NB4 (cell line): ENCODE measurements at regions not wholly inside any gene's neighbourhood (a gene's known extent, or its start where the extent isn't known, plus 50 kb on each side); places are given as distances from the start of the nearest gene placed in this dataset.

Source experiments
- DNase-seq: peaks from one replicate; pipeline ENCODE4 v3.0.0; 2010; ENCODE audit warnings: low read depth
- H3K4me3 ChIP-seq: one replicate; pipeline ENCODE4 v1.5.1; 2011; ENCODE audit warnings: mild to moderate bottlenecking, low read depth, low read length, moderate library complexity
- MYC ChIP-seq: IDR thresholded peaks from 2 replicates; pipeline ENCODE4 v1.6.1; 2011; ENCODE audit warnings: low read depth, low read length
- POLR2A ChIP-seq: IDR thresholded peaks from 2 replicates; pipeline ENCODE4 v1.6.1; 2011; ENCODE audit warnings: mild to moderate bottlenecking; ENCODE audit not compliant: insufficient read length; ENCODE audit errors: extremely low read depth
- TF ChIP-seq, protein P1 (sequence below): IDR thresholded peaks from one replicate; pipeline ENCODE4 v1.5.1; 2012; ENCODE audit warnings: low read depth, low read length
- TF ChIP-seq, protein P2 (sequence below): IDR thresholded peaks from 2 replicates; pipeline ENCODE4 v1.6.1; 2011; ENCODE audit warnings: low read depth, low read length

DNA sequence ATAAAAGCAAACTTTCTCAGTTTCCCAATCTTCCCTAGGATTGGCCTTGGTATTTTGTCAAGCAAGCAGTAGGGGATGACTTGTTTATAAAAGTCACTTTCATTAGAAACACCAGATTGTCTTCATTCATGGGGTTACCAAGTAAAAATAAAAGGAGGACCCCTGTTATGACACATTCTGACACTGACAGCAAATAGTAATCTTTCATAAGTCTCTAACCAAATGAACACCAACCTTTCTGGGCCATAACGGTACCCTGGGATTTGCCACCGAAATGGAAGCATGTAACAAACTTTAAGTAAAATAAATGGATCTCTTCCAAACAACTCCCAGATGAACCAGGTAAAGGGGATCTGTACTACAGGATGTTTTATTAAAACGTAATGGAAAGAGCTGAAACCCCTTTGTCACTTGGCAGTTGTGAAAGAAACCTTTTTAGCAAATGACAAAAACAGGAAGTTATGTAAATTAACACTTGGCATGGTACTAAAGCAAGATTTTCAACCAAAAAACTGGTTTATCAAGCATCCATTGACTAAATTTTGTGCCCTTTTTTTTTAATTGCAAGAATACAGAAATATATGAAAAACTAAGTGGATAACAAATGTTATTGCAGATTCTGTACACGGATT lies 335.6 kb downstream of the RBM26 start:
- no peak overlapping the region for H3K4me3 ChIP-seq
- TF ChIP-seq, protein P1, sequence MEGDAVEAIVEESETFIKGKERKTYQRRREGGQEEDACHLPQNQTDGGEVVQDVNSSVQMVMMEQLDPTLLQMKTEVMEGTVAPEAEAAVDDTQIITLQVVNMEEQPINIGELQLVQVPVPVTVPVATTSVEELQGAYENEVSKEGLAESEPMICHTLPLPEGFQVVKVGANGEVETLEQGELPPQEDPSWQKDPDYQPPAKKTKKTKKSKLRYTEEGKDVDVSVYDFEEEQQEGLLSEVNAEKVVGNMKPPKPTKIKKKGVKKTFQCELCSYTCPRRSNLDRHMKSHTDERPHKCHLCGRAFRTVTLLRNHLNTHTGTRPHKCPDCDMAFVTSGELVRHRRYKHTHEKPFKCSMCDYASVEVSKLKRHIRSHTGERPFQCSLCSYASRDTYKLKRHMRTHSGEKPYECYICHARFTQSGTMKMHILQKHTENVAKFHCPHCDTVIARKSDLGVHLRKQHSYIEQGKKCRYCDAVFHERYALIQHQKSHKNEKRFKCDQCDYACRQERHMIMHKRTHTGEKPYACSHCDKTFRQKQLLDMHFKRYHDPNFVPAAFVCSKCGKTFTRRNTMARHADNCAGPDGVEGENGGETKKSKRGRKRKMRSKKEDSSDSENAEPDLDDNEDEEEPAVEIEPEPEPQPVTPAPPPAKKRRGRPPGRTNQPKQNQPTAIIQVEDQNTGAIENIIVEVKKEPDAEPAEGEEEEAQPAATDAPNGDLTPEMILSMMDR, result no peak
- TF ChIP-seq, protein P2, sequence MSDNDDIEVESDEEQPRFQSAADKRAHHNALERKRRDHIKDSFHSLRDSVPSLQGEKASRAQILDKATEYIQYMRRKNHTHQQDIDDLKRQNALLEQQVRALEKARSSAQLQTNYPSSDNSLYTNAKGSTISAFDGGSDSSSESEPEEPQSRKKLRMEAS, result no peak
- TF ChIP-seq MYC (no peak), POLR2A (no peak)
- DNase-seq, result peak; percentile 36

DNA sequence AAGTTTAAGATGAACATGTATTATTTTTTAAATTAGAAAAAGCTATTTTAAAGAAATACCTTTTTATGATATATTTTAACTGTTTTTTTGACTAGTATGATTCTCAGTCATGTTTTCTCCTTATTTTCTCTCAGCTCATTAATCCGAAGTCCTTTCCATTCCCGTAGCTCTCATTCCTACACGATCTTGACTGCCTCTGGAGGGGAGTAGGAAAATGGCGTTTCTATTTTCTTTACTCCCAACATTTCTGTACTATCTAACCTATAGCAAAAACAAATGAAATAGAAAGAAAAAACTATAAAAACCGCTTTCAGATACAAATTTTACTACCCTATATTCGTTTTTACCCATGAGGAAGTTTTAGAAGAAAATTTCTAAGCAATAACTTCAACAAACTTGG lies 343.8 kb downstream of the RBM26 start:
- TF ChIP-seq, protein P1, result no peak
- TF ChIP-seq, protein P2, result no peak
- TF ChIP-seq POLR2A (no peak), MYC (no peak)
- no peak overlapping the region for H3K4me3 ChIP-seq
- no peak for DNase-seq

DNA sequence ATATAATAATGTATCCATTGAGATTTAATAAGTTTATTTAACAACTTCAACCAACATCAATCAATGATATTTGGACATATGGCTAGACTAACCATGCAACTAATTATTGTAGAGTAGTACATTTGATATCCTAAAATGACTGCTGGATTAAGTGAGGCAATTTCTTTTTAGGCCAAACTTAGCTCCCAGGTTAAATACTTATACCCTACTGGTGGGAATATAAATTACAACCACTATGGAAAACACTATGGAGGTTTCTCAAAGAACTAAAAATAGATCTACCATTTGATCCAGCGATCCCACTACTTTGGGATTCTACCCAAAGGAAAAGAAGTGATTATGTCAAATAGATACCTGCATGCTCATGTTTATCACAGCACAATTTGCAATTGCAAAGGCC lies 345.8 kb downstream of the RBM26 start:
- H3K4me3 ChIP-seq, result no peak overlapping the region
- TF ChIP-seq POLR2A, result no peak
- no peak for DNase-seq

DNA sequence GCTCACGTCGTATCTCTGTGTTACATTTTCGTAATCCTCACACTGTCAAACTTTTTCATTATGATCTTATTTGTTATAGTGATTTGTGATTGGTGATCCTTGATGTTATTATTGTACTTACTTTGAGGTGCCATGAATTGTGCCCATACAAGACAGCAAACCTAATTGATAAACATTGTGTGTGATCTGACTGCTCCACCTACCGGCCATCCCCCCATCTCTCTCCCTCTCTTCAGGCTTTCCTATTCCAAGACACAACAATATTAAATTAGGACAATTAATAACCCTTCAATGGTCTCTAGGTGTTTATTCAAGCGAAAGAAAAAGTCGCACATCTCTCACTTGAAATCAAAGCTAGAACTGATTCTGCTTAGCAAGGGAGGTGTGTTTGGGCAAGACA lies 349.3 kb downstream of the RBM26 start:
- no peak for TF ChIP-seq POLR2A
- DNase-seq, result no peak
- H3K4me3 ChIP-seq, result no peak overlapping the region

DNA sequence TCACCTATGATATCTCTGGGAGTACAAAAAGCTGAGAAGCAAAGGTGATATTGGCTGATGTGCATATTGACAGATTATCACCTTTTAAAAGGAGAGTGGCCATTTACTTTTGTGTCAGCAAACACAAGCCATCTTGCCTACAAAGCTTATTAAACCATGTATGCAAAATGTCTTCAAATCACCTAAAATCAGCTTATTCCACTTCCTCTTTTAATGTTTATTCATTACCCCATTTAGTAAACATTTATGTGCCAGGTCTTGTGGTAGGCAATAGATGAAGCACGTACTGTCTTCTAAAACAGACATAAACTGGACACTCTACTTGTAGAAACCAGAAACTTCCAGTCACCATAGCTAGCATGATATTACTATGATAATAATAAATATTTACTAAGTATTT lies 354.6 kb downstream of the RBM26 start:
- H3K4me3 ChIP-seq, result no peak overlapping the region
- TF ChIP-seq MYC (no peak), POLR2A (no peak)
- TF ChIP-seq, protein P2, result no peak
- TF ChIP-seq, protein P1, result no peak
- DNase-seq, result no peak

DNA sequence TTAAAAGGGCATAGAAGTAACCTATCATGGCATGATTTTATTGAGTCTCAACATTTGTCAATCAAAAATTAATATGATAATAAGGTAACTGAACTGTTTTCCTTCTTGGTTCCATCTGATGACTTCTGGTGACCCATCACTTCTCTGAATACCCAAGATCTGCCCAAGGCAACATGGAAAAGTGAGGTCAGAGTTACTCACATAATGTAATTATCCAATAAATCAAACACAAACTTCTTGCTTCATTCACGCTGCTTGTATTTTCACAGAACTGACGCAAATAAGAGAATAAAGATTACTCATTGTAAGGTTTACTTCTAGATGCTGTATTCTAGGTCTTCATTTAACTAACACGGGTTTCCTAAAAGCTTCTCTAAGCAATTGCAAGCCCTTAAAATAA lies 361.6 kb downstream of the RBM26 start:
- H3K4me3 ChIP-seq, result no peak overlapping the region
- no peak for DNase-seq

More for the DNA sequence above, 361.6 kb downstream of the RBM26 start:
- TF ChIP-seq POLR2A (no peak), MYC (no peak)
- TF ChIP-seq, protein P1, result no peak
- TF ChIP-seq, protein P2, result no peak
